ENCODE measurements at regions not wholly inside any gene's neighbourhood (a gene's known extent, or its start where the extent isn't known, plus 50 kb on each side); places are given as distances from the start of the nearest gene placed in this dataset.

DNA sequence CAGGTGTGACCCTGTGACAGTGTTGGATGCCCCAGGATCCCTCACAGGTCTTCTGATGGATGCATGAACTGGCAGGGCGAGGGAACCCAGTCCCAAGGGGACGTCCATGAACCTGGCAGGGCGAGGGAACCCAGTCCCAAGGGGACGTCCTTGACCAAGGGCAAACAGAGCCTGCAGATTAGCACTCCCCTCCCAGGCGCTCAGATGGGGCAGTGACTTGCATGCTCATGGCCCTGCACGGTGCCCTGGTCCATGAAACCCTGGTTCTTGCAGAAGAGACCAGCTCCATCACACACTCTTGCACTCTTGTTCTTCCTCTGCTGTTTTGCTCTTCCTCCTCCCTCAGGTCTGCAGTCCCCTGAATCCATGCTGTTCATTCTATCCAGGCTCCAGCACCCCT, 192.7 kb downstream of the GALR1 start:
- DNase-seq (ENCODE audit: low read depth): no peak
- H3K36me3 ChIP-seq (ENCODE audit: control insufficient read depth, insufficient read depth, low read length): no peaks in the 10 kb centered on the region
- TF ChIP-seq, protein P1, sequence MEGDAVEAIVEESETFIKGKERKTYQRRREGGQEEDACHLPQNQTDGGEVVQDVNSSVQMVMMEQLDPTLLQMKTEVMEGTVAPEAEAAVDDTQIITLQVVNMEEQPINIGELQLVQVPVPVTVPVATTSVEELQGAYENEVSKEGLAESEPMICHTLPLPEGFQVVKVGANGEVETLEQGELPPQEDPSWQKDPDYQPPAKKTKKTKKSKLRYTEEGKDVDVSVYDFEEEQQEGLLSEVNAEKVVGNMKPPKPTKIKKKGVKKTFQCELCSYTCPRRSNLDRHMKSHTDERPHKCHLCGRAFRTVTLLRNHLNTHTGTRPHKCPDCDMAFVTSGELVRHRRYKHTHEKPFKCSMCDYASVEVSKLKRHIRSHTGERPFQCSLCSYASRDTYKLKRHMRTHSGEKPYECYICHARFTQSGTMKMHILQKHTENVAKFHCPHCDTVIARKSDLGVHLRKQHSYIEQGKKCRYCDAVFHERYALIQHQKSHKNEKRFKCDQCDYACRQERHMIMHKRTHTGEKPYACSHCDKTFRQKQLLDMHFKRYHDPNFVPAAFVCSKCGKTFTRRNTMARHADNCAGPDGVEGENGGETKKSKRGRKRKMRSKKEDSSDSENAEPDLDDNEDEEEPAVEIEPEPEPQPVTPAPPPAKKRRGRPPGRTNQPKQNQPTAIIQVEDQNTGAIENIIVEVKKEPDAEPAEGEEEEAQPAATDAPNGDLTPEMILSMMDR (IDR thresholded peaks at IDR 0.05; ENCODE audit: insufficient read depth, low read length, poor library complexity, severe bottlenecking): no peak
- no peak overlapping the region for H3K4me3 ChIP-seq (ENCODE audit: low read depth, low read length)
- H3K27me3 ChIP-seq (ENCODE audit: control insufficient read depth, insufficient read depth, low read length): no peaks in the 10 kb centered on the region

DNA sequence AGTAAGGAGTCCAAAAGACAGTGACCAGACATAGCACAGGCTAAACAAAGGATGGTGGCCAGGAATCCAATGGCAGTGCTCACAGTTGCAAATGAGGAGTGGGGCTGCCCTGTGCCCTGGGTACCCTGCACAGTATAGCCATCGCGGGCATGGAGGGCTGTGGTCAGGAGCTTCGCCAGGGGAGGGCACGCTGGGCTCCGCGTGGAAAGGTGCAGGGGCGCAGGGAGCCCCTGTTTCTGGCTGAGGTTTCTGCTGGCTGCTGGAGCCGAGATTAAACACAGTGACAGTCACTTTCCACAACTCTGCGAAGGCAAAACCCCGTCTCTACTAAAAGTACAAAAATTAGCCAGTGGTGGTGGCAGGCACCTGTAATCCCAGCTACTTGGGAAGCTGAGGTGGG, 194.7 kb downstream of the GALR1 start:
- Histone ChIP-seq H3K36me3 (ENCODE audit: control insufficient read depth, insufficient read depth, low read length) (no peaks in the 10 kb centered on the region), H3K27me3 (ENCODE audit: control insufficient read depth, insufficient read depth, low read length) (no peaks in the 10 kb centered on the region), H3K4me3 (ENCODE audit: low read depth, low read length) (no peak overlapping the region)
- no peak for DNase-seq (ENCODE audit: low read depth)
- TF ChIP-seq, protein P1 (IDR thresholded peaks at IDR 0.05; ENCODE audit: insufficient read depth, low read length, poor library complexity, severe bottlenecking): no peak

GRCh38 chr18:77448046-77448445, 198.4 kb downstream of the GALR1 start:
- no peak overlapping the region for H3K4me3 ChIP-seq (ENCODE audit: low read depth, low read length)
- H3K36me3 ChIP-seq (ENCODE audit: control insufficient read depth, insufficient read depth, low read length): no peaks in the 10 kb centered on the region
- H3K27me3 ChIP-seq (ENCODE audit: control insufficient read depth, insufficient read depth, low read length): no peaks in the 10 kb centered on the region
- TF ChIP-seq, protein P1 (IDR thresholded peaks at IDR 0.05; ENCODE audit: insufficient read depth, low read length, poor library complexity, severe bottlenecking): no peak
- DNase-seq (ENCODE audit: low read depth): no peak

GRCh38 chr18:77455004-77455403, 205.4 kb downstream of the GALR1 start:
- Histone ChIP-seq H3K4me3 (ENCODE audit: low read depth, low read length) (no peak overlapping the region), H3K36me3 (ENCODE audit: control insufficient read depth, insufficient read depth, low read length) (no peaks in the 10 kb centered on the region), H3K27me3 (ENCODE audit: control insufficient read depth, insufficient read depth, low read length) (no peaks in the 10 kb centered on the region)
- DNase-seq (ENCODE audit: low read depth): no peak
- TF ChIP-seq, protein P1 (IDR thresholded peaks at IDR 0.05; ENCODE audit: insufficient read depth, low read length, poor library complexity, severe bottlenecking): no peak

DNA sequence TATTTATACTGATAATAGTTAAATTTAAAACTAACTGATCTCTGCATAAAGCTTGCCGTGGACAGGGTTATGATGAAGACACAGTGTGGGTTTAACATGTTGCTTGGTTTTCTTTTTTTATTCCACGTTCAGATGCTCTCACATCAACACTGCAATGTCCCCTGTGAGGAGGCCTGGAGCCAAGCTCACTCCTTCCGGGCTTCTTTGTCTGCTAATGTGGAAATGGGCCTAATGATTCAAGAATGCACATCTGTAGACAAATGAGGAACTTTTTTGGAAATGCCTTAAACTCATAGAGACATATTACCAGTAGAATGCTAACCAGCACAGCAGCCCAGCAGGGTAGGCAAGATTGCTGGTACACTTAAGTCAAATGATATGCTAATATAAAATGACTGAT, 208.0 kb downstream of the GALR1 start:
- no peaks in the 10 kb centered on the region for H3K36me3 ChIP-seq (ENCODE audit: control insufficient read depth, insufficient read depth, low read length)
- DNase-seq (ENCODE audit: low read depth): no peak
- TF ChIP-seq, protein P1 (IDR thresholded peaks at IDR 0.05; ENCODE audit: insufficient read depth, low read length, poor library complexity, severe bottlenecking): no peak
- H3K27me3 ChIP-seq (ENCODE audit: control insufficient read depth, insufficient read depth, low read length): no peaks in the 10 kb centered on the region
- no peak overlapping the region for H3K4me3 ChIP-seq (ENCODE audit: low read depth, low read length)

GRCh38 chr18:77461062-77461688, 211.5 kb downstream of the GALR1 start:
- TF ChIP-seq, protein P1 (IDR thresholded peaks at IDR 0.05; ENCODE audit: insufficient read depth, low read length, poor library complexity, severe bottlenecking): no peak
- no peak for DNase-seq (ENCODE audit: low read depth)

More at GRCh38 chr18:77461062-77461688, 211.5 kb downstream of the GALR1 start:
- Histone ChIP-seq H3K4me3 (ENCODE audit: low read depth, low read length) (no peak overlapping the region), H3K27me3 (ENCODE audit: control insufficient read depth, insufficient read depth, low read length) (no peaks in the 10 kb centered on the region), H3K36me3 (ENCODE audit: control insufficient read depth, insufficient read depth, low read length) (no peaks in the 10 kb centered on the region)
